Suprapubic skin (tissue), 3 donors: ENCODE measurements at regions not wholly inside any gene's neighbourhood (a gene's known extent, or its start where the extent isn't known, plus 50 kb on each side); places are given as distances from the start of the nearest gene placed in this dataset.

Experiments used
- EP300 ChIP-seq: sonication (generic); formaldehyde crosslinking; IDR thresholded peaks from one replicate; pipeline ENCODE4 v1.6.1; 2017; ENCODE audit warnings: antibody characterized with exemption
- TF ChIP-seq, protein P1 (sequence below), 2 donors: fragments of 200-600 bp in 1 of 2; fragments of 450-650 bp in 1 of 2; sonication (generic) in 1 of 2; IDR thresholded peaks; one replicate each; pipeline ENCODE4 v1.5.1; 2016 to 2019; ENCODE audit warnings: antibody characterized with exemption in 2 of 2, mild to moderate bottlenecking in 1 of 2, moderate library complexity in 1 of 2

DNA sequence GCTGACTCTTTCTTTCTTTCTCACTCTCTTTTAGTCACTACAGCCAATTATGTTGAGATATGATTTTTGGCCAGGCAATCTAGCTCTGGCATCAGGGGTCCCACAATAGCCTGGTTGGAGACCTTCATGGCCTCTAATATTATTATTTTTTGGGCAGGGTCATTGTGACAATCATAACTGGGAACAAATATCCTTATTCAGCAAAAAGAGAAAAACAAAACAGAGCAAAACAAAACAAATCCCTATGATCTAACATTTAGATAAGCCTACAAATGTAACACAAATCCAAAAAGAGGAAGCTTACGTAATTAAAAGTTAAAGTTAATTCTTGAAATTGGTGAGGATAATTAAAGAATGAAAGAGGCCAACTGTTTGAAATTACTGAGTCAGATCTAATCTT is 640.0 kb downstream of the TUSC7 start:
- TF ChIP-seq, protein P1, sequence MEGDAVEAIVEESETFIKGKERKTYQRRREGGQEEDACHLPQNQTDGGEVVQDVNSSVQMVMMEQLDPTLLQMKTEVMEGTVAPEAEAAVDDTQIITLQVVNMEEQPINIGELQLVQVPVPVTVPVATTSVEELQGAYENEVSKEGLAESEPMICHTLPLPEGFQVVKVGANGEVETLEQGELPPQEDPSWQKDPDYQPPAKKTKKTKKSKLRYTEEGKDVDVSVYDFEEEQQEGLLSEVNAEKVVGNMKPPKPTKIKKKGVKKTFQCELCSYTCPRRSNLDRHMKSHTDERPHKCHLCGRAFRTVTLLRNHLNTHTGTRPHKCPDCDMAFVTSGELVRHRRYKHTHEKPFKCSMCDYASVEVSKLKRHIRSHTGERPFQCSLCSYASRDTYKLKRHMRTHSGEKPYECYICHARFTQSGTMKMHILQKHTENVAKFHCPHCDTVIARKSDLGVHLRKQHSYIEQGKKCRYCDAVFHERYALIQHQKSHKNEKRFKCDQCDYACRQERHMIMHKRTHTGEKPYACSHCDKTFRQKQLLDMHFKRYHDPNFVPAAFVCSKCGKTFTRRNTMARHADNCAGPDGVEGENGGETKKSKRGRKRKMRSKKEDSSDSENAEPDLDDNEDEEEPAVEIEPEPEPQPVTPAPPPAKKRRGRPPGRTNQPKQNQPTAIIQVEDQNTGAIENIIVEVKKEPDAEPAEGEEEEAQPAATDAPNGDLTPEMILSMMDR (IDR thresholded peaks at IDR 0.05): no peak
- no peak for TF ChIP-seq EP300
